ENCODE measurements at regions not wholly inside any gene's neighbourhood (a gene's known extent, or its start where the extent isn't known, plus 50 kb on each side); places are given as distances from the start of the nearest gene placed in this dataset.
"Not testable (repeated sequence)": the region's sequence is repeated elsewhere in the genome, so short reads cannot be mapped to it uniquely, and the experiment has no call there.

DNA sequence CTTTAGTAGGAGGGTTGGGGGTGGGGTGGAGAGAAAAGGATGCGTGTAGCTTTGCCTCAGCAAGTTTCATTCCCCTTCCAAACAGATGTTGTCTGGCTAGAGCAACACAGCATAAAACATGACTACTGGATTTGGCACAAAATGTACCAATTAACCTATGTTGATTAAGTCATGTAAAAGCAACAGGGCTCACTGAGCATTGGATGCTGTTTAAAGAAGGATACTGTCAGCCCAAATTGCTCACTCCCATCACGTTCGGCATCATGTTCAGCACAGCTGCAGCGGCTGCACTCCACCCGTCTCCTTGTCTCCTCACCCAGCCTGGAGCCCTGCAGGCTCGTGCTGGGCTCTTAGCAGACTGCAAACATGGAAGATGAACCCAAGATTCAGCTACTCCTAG is 77.5 kb downstream of the DLEU7 start:
- Histone ChIP-seq H3K4me3 (ENCODE audit: low read depth in 1 of 2, low read length in 2 of 2) (no peak overlapping the region), H3K27me3 (ENCODE audit: low read depth, low read length) (no peaks in the 10 kb centered on the region), H3K9me3 (ENCODE audit: control insufficient read depth in 1 of 2, low read length in 2 of 2) (no peaks in the 10 kb centered on the region), H3K27ac (ENCODE audit: low read length) (no peak overlapping the region), H3K4me1 (ENCODE audit: control insufficient read depth in 1 of 2, insufficient read depth in 2 of 2, low read length in 2 of 2) (no peaks in the 10 kb centered on the region), H3K36me3 (ENCODE audit: control insufficient read depth in 1 of 2, insufficient read depth in 2 of 2, low read length in 2 of 2) (no peaks in the 10 kb centered on the region)

DNA sequence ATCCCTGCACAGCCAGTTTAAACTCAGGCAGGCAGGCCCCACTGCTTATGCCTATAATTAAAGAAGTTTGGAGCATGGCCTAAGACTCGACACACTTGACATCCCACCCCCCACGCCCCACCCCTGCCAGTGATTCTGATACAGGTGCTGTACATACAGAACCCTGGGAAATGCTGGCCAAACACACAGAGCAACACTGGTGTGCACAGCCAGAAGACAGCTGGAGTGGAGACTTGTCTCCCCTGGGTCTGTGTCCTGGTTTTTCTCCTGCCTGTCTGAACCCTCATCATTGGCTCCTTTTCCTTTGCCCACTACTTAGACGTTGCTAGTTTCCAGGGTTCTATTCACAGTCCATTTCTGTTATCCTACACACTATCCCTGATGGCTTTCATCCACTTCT is 76.8 kb downstream of the DLEU7 start:
- Histone ChIP-seq H3K27me3 (ENCODE audit: low read depth, low read length) (no peaks in the 10 kb centered on the region), H3K4me3 (ENCODE audit: low read depth in 1 of 2, low read length in 2 of 2) (no peak overlapping the region), H3K4me1 (ENCODE audit: control insufficient read depth in 1 of 2, insufficient read depth in 2 of 2, low read length in 2 of 2) (no peaks in the 10 kb centered on the region), H3K9me3 (ENCODE audit: control insufficient read depth in 1 of 2, low read length in 2 of 2) (no peaks in the 10 kb centered on the region), H3K36me3 (ENCODE audit: control insufficient read depth in 1 of 2, insufficient read depth in 2 of 2, low read length in 2 of 2) (no peaks in the 10 kb centered on the region), H3K27ac (ENCODE audit: low read length) (no peak overlapping the region)

DNA sequence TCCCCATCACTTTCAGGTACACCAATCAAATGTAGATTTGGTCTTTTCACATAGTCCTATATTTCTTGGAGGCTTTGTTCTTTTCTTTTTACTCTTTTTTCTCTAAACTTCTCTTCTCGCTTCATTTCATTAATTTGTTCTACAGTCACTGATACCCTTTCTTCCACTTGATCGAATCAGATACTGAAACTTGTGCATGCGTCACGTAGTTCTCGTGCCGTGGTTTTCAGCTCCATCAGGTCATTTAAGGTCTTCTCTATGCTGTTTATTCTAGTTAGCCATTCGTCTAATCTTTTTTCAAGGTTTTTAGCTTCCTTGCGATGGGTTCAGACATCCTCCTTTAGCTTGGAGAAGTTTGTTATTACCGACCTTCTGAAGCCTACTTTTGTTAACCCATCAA is 70.6 kb downstream of the DLEU7 start:
- H3K9me3 ChIP-seq (ENCODE audit: control insufficient read depth in 1 of 2, low read length in 2 of 2); H3K36me3 ChIP-seq (ENCODE audit: control insufficient read depth in 1 of 2, insufficient read depth in 2 of 2, low read length in 2 of 2); H3K27ac ChIP-seq (ENCODE audit: low read length); H3K4me1 ChIP-seq (ENCODE audit: control insufficient read depth in 1 of 2, insufficient read depth in 2 of 2, low read length in 2 of 2); H3K4me3 ChIP-seq (ENCODE audit: low read depth in 1 of 2, low read length in 2 of 2); H3K27me3 ChIP-seq (ENCODE audit: low read depth, low read length): not testable (repeated sequence)

All from muscle layer of duodenum (tissue), 2 donors.